ES-I3 (cell line): ENCODE measurements at regions not wholly inside any gene's neighbourhood (a gene's known extent, or its start where the extent isn't known, plus 50 kb on each side); places are given as distances from the start of the nearest gene placed in this dataset.

ENCODE experiments used
- H3K36me3 ChIP-seq: 2 replicates; pipeline ENCODE4 v1.6.1; 2013; ENCODE audit warnings: mild to moderate bottlenecking, low read length, control low read depth, moderate library complexity; ENCODE audit not compliant: insufficient read depth
- H3K4me1 ChIP-seq: 2 replicates; pipeline ENCODE4 v1.6.1; 2013; ENCODE audit warnings: mild to moderate bottlenecking, control low read depth, low read length; ENCODE audit not compliant: insufficient read depth
- H3K9ac ChIP-seq: 2 replicates; pipeline ENCODE4 v1.6.1; 2013; ENCODE audit warnings: low read depth, mild to moderate bottlenecking, low read length, moderate library complexity
- H3K9me3 ChIP-seq: 2 replicates; pipeline ENCODE4 v1.6.1; 2013; ENCODE audit warnings: mild to moderate bottlenecking, low read length, moderate library complexity; ENCODE audit not compliant: control insufficient read depth, insufficient read depth

DNA sequence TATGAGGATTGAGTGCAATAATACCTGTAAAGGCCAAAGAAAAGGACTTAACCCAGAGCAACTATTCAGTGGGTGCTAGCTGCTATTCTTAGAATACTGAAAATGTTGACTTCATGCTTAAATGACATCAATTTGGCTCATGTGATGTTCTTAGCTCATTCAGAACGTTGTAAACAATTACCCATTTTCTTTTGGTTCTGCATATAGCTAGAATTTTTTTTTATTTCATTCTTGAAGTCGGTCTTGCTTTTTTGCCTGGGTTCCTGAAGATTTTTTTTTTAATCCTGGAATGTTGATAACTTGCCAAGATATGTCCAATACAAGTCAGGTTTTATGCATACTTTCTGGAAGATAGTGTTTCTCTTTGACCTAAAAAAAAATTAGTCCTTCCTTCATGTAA is 772.0 kb downstream of the LTN1 start:
- Histone ChIP-seq H3K36me3 (no peaks in the 10 kb centered on the region), H3K9ac (no peak overlapping the region), H3K4me1 (no peaks in the 10 kb centered on the region), H3K9me3 (peaks cover 3% of the 10 kb centered on the region; the same call in 1 of the 2 replicates)

GRCh38 chr21:28216976-28217523 is 775.6 kb downstream of the LTN1 start:
- no peak overlapping the region for H3K9ac ChIP-seq
- H3K36me3 ChIP-seq, result no peaks in the 10 kb centered on the region
- H3K9me3 ChIP-seq, result no peaks in the 10 kb centered on the region

GRCh38 chr21:28215214-28215954 is 777.3 kb downstream of the LTN1 start:
- no peaks in the 10 kb centered on the region for H3K36me3 ChIP-seq
- H3K4me1 ChIP-seq, result no peaks in the 10 kb centered on the region
- no peak overlapping the region for H3K9ac ChIP-seq

More at GRCh38 chr21:28216976-28217523, 775.6 kb downstream of the LTN1 start:
- H3K4me1 ChIP-seq, result no peaks in the 10 kb centered on the region

GRCh38 chr21:28214786-28215185 is 777.9 kb downstream of the LTN1 start:
- H3K9me3 ChIP-seq, result no peaks in the 10 kb centered on the region
- H3K9ac ChIP-seq, result no peak overlapping the region
- H3K36me3 ChIP-seq, result no peaks in the 10 kb centered on the region
- H3K4me1 ChIP-seq, result no peaks in the 10 kb centered on the region

More at GRCh38 chr21:28215214-28215954, 777.3 kb downstream of the LTN1 start:
- H3K9me3 ChIP-seq, result no peaks in the 10 kb centered on the region

DNA sequence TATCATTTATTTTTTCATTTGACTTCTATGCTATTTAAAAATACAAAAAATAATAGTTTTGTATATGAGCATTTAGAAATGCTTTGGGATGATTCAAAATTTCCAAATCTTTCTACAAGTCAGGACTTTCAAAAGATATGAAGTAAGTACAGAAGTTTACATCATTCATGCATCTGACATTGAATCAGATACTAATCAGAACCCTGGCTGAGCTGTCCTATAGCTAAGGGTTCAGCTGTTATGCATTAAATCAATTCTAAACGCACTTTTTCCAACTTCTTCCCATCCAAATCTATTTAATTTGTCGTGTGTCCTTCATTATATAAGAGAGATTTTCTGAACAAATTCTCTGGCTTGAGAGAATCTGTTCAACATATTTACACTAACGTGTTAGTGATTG is 779.4 kb downstream of the LTN1 start:
- no peaks in the 10 kb centered on the region for H3K36me3 ChIP-seq
- no peak overlapping the region for H3K9ac ChIP-seq
- no peaks in the 10 kb centered on the region for H3K4me1 ChIP-seq
- no peaks in the 10 kb centered on the region; the same call in 1 of the 2 replicates for H3K9me3 ChIP-seq

DNA sequence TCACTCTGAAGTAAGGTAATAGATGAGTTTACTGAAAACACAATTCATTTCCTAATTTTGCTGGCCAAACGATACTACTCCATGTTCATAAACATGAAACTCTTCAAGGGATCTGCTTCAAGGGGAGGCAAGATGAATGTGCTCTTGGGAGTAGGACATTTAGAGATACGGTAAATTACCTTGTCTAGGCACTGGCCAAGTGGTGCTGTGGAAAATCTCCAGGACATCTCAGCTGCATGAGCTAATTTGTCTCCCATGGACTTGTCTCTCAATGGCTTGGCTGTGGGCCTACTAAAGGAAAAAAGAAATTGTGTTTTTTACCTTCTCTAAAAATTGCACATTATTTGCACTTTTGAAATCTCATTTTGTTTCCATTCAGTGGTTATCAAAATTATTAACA is 780.6 kb downstream of the LTN1 start:
- H3K9me3 ChIP-seq, result no peaks in the 10 kb centered on the region; the same call in 1 of the 2 replicates
- H3K9ac ChIP-seq, result no peak overlapping the region
- no peaks in the 10 kb centered on the region for H3K36me3 ChIP-seq
- H3K4me1 ChIP-seq, result no peaks in the 10 kb centered on the region

DNA sequence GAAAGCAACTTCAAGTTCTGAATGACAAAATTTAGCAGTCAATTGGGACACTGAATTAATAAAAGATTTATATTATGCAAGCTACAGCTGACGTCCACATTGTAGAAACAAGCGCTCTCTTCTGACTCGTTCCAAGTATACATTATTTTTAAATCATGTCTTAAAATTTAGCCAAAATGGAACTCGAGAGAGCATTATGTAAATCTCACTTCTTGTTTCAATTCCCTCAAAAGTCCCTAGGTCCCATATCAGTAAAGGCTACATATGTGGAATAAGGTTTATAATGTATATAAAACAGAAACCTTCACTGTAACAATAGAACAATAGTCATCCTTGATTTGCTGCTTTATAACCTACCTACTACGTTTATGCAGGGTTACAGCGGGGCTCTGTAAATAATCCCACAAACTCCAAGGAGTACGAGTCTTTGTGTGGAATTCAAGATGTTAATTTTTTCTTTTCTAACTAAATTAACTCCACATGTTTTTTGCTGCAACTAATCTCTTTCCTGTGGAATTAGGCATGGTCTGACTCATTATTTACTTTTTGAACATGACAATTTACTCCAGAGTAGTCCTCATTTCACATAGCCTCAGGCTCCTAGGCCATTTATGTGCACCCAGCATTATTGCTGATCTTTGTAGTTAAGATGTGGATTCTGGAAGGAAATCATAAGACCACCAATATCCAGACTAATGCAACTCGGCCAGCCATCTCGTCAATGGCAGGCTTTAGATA is 785.1 kb downstream of the LTN1 start:
- Histone ChIP-seq H3K9me3 (no peaks in the 10 kb centered on the region; the same call in 1 of the 2 replicates), H3K36me3 (no peaks in the 10 kb centered on the region), H3K4me1 (peaks cover 2% of the 10 kb centered on the region; the same call in 1 of the 2 replicates), H3K9ac (no peak overlapping the region)

DNA sequence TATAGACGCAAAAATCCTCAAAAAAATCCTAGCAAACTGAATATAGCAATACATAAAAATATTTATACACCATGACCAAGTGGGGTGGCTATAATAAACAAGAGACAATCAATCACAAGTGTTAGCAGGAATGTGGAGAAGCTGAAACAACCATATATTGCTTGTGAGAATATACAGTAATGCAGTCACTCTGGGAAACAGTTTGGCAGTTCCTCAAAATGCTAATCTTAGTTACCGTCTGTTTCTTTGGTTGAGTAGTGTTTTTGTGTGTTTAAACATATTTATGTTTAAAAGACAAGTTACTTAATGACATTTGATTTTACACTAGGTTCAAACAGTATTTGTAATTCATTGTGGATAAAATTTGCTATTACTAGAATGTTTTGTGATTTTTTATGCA is 792.0 kb downstream of the LTN1 start:
- Histone ChIP-seq H3K9ac (no peak overlapping the region), H3K9me3 (0 out of 2 replicates have a peak, but pooled peaks cover under 1% of the 10 kb centered on the region), H3K36me3 (no peaks in the 10 kb centered on the region), H3K4me1 (peaks cover 2% of the 10 kb centered on the region; the same call in 1 of the 2 replicates)

DNA sequence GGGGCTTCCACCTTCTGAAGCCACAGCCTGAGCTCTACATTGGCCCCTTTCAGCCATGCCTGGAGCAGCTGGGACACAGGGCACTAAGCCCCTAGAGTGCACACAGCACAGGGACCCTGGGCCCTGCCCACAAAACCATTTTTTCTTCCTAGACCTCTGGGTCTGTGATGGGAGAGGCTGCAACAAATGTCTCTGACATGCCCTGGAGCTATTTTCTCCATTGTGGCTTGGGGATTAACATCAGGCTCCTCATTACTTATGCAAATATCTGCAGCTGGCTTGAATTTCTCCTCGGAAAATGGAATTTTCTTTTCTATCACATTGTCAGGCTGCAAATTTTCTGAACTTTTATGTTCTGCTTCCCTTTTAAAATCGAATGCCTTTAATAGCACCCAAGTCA is 795.7 kb downstream of the LTN1 start:
- H3K4me1 ChIP-seq, result no peaks in the 10 kb centered on the region
- no peak overlapping the region for H3K9ac ChIP-seq
- 0 out of 2 replicates have a peak, but pooled peaks cover 2% of the 10 kb centered on the region for H3K9me3 ChIP-seq
- H3K36me3 ChIP-seq, result no peaks in the 10 kb centered on the region

DNA sequence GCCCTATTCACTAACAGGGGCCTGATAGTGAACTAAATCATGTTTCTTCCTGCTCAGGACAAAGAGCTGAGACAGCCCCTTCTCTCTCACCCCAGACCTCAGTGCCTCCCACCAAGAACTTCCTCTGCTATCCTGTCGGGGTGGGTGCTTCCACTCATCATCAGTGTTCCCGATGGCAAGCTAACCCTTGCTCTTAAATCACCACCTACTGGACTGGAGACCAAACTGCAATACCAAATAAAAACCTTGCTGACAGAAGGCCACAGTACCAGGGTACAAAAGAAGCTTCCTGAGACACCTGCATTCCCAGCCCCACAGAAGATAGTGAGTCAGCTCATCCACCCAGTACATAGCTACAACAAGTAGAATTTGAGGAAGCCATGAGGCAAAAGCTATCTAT is 799.5 kb downstream of the LTN1 start:
- 0 out of 2 replicates have a peak, but pooled peaks cover 2% of the 10 kb centered on the region for H3K9me3 ChIP-seq
- H3K36me3 ChIP-seq, result no peaks in the 10 kb centered on the region

DNA sequence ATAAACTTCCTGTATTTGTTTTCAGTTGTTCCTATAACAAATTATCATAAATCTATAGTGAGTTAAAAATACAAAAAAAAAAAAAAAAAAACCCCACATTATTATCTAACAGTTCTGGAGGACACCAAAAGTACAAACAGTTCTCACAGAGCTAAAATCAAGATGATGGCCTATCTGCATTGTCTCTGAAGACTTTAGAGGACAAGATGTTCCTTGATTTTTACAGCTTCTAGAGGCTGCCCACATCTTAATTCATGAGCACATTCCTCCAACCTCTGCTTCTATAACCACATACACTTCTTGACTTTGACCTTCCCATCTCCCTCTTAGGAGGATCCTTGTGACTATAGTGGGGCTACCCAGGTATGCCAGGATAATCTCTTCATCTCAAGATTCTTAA is 806.1 kb downstream of the LTN1 start:
- Histone ChIP-seq H3K9ac (no peak overlapping the region), H3K4me1 (no peaks in the 10 kb centered on the region), H3K9me3 (no peaks in the 10 kb centered on the region; the same call in 1 of the 2 replicates), H3K36me3 (no peaks in the 10 kb centered on the region)

More for the DNA sequence above, 799.5 kb downstream of the LTN1 start:
- Histone ChIP-seq H3K9ac (no peak overlapping the region), H3K4me1 (no peaks in the 10 kb centered on the region)

DNA sequence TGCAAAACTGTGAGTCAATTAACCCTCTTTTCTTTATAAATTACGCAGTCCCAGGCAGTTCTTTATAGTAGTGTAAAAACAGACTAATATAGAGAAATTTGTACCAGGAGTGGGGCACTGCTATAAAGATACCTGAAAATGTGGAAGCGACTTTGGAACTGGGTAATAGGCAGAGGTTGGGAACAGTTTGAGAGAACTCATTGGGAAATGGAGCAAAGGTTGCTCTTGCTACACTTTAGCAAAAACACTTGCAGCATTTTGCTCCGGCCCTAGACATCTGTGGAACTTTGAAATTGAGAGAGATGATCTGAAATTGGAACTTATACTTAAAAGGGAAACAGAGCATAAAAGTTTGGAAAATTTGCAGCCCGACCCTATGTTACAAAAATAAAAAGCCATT is 810.9 kb downstream of the LTN1 start:
- Histone ChIP-seq H3K36me3 (no peaks in the 10 kb centered on the region), H3K9ac (no peak overlapping the region), H3K4me1 (no peaks in the 10 kb centered on the region), H3K9me3 (peaks cover 4% of the 10 kb centered on the region; the same call in 1 of the 2 replicates)

DNA sequence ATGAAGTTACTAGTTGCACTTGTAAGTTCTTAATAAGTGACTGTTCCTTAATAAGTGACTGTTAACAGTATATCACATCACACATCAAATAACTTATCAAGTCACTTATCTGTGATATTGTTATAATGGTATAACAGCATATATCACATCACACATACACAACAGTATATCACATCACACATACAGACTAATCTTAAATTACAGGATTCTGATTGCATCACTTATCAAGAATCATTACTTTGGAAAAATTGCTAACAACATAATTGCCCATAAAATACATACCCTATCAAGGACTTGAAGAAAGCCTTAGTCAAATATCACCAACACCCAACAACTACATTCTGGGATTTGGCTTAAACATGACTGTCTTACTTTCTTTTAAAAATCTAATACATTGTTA is 813.5 kb downstream of the LTN1 start:
- H3K9ac ChIP-seq, result no peak overlapping the region
- H3K9me3 ChIP-seq, result peaks cover 7% of the 10 kb centered on the region

DNA sequence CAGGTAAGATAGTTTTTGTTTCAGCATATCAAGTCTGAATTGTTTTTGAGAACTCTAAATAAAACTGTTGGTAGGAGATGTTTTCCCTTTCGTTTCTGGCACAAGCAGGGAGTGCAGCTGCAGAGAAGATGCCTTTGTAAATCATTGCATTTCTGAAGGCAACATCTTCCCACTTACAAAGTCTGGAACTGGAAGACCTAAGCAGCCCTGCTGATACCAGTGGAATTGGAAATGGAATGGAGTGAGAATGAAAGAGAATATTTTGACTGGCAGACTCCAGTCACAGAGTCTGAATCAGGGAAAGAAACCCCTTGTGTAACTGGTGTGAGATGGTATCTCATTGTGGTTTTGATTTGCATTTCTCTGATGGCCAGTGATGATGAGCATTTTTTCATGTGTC is 815.6 kb downstream of the LTN1 start:
- H3K9me3 ChIP-seq, result peaks cover 7% of the 10 kb centered on the region; the same call in 1 of the 2 replicates
- no peaks in the 10 kb centered on the region for H3K4me1 ChIP-seq
- no peak overlapping the region for H3K9ac ChIP-seq
- no peaks in the 10 kb centered on the region for H3K36me3 ChIP-seq

More for the DNA sequence above, 813.5 kb downstream of the LTN1 start:
- Histone ChIP-seq H3K4me1 (no peaks in the 10 kb centered on the region), H3K36me3 (no peaks in the 10 kb centered on the region)
